Epithelial cell of esophagus (primary cell): ENCODE measurements at regions not wholly inside any gene's neighbourhood (a gene's known extent, or its start where the extent isn't known, plus 50 kb on each side); places are given as distances from the start of the nearest gene placed in this dataset.
"Not testable (repeated sequence)": the region's sequence is repeated elsewhere in the genome, so short reads cannot be mapped to it uniquely, and the experiment has no call there.

Experiments
- DNase-seq: peaks from one replicate; pipeline ENCODE4 v3.0.0; 2010; ENCODE audit warnings: low read depth
- H3K4me3 ChIP-seq: 2 replicates; pipeline ENCODE4 v1.5.1; 2011; ENCODE audit warnings: mild to moderate bottlenecking, low read length, control low read depth
- TF ChIP-seq, protein P1 (sequence below): IDR thresholded peaks from 2 replicates; pipeline ENCODE4 v1.5.1; 2011; ENCODE audit warnings: low read depth, mild to moderate bottlenecking, low read length, control low read depth, inconsistent platforms; ENCODE audit not compliant: insufficient read depth; ENCODE audit errors: missing control alignments

DNA sequence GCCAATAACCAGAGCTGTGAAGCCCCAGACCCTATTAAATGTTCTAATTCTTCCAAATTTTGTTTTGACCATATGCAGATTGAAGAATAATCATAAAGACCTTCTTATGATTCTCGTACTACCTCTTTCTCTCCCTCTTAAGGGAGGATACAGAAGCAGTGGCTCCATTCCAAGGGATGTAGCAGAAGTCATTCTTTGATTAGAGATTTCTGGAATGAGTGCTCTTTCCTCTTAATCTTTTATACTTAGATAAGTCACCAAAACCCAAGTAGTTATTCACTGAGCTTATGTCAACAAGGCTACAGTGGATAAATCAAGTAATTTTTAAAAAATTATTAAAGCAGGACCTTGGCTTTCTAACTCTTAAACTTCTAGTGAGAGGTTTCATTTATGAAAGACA lies 266.0 kb upstream of the STXBP5 start:
- no peak overlapping the region for H3K4me3 ChIP-seq
- no peak for DNase-seq
- TF ChIP-seq, protein P1, sequence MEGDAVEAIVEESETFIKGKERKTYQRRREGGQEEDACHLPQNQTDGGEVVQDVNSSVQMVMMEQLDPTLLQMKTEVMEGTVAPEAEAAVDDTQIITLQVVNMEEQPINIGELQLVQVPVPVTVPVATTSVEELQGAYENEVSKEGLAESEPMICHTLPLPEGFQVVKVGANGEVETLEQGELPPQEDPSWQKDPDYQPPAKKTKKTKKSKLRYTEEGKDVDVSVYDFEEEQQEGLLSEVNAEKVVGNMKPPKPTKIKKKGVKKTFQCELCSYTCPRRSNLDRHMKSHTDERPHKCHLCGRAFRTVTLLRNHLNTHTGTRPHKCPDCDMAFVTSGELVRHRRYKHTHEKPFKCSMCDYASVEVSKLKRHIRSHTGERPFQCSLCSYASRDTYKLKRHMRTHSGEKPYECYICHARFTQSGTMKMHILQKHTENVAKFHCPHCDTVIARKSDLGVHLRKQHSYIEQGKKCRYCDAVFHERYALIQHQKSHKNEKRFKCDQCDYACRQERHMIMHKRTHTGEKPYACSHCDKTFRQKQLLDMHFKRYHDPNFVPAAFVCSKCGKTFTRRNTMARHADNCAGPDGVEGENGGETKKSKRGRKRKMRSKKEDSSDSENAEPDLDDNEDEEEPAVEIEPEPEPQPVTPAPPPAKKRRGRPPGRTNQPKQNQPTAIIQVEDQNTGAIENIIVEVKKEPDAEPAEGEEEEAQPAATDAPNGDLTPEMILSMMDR = no peak

GRCh38 chr6:146939456-146939855 lies 264.8 kb upstream of the STXBP5 start:
- H3K4me3 ChIP-seq, DNase-seq: not testable (repeated sequence)

DNA sequence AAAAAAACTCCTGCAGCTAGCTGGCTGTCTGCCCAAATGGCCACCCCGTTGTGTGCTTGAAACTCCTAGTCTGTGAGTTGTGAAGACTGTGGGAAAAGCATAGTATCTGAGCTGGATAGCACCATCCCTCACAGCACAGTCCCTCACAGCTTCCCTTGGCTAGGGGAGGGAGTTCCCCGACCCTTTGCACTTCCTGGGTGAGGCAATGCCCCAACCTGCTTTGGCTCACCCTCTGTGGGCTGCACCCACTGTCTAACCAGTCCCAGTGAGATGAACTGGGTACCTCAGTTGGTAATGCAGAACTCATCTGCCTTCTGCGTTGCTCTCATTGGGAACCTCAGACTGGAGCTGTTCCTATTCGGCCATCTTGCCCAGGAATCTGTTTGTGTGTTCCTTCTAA lies 260.6 kb upstream of the STXBP5 start:
- DNase-seq = no peak
- TF ChIP-seq, protein P1 = no peak

DNA sequence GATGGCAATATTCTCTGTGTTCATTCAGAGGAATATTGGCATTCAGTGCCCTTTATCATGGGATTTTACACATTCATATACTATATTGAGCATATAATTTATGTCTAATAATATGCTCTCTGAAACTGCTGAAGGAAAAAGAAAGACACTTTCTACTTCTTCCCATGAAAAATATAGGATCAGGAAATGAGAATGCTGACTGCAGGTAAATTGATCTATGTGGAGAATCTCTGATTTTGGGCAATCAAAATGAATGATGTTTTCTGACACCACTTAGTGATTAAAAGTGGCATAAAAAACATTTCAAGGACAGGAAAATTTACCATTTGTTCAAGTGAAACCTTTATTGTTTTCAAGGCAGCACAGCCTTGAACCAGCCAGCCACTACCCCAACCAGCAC lies 260.1 kb upstream of the STXBP5 start:
- no peak overlapping the region for H3K4me3 ChIP-seq
- TF ChIP-seq, protein P1 = no peak
- DNase-seq = no peak

More for the DNA sequence above, 260.6 kb upstream of the STXBP5 start:
- H3K4me3 ChIP-seq = no peak overlapping the region

DNA sequence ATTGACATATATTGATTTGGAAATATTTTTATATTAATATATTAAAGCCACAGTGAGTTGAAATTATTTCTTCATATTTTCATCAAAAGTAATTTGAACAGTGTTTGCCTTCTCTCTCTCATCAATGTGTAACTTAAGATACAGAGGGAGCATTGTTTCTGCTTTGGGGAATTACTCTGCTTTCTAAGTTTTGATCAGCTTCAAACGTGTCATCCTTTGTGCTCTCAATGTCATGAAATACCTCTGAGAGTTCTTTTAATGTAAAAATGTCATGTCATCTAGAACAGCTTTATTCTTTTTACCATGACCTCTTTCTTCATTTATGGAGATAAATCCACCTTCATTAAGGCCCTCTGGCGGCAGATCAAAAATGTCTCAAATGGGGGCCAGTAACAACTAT lies 259.4 kb upstream of the STXBP5 start:
- TF ChIP-seq, protein P1 = no peak
- DNase-seq = no peak
- no peak overlapping the region for H3K4me3 ChIP-seq

GRCh38 chr6:146946559-146946958 lies 257.7 kb upstream of the STXBP5 start:
- TF ChIP-seq, protein P1 = no peak
- H3K4me3 ChIP-seq = no peak overlapping the region
- no peak for DNase-seq

GRCh38 chr6:146948790-146949342 lies 255.4 kb upstream of the STXBP5 start:
- no peak overlapping the region for H3K4me3 ChIP-seq
- TF ChIP-seq, protein P1 = no peak
- no peak for DNase-seq
